Fibroblast of skin of back (primary cell): ENCODE measurements at regions not wholly inside any gene's neighbourhood (a gene's known extent, or its start where the extent isn't known, plus 50 kb on each side); places are given as distances from the start of the nearest gene placed in this dataset.

ENCODE experiments used
- DNase-seq: peaks from one replicate; pipeline ENCODE4 v3.0.0-alpha.2; 2013

DNA sequence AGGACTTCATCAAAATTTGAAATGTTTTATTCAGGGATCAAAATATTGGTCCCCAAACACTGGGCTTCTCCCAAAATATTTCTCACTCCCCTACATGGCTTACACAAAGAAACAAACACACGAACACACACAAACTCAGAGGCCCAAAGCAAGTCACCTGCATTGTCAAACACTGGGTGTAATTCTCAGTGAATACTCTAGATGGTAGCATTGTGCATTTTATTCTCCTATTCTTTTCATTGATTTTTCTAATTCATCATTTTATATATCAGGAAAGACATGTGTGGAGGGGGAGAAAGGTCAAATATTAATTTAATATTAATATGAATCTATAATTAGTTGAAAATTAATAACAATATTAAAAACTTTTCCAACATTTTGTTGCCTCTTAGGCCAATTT, 72.3 kb upstream of the TNMD start:
- DNase-seq = peak; percentile 1

DNA sequence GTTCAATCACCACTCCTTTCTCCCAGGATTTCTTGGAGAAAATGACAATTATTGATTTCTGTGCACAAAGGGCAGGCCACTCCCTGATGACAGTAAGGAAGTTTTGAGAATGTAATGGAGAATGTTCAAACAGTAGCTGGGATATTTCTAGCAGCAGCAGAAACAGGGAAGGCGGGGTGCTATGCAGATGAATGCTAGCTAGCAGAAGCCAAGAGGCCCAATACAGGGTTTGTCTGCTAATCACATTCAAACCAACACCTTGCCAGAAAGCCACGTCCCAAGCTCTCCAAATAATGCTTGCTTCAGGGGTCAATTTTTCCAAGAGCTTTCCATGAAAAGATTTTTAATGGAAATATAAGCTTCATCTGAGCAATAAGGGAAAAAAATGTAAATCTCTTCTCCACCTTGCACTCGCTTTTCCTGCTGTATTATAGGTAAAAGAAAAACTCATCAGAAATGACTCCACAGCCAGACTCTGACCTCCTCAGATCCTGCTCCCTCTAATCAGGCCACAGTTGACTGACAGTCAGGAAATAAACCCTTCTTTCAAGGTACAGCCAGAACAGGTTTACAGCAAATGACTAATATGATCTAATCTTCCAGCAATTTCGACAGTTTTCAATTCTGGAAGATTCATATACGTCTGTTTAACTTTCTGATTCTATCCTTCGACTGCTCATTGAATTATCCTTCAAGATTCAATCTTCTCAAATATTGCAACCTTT, 84.7 kb upstream of the PCDH19 start:
- no peak for DNase-seq

DNA sequence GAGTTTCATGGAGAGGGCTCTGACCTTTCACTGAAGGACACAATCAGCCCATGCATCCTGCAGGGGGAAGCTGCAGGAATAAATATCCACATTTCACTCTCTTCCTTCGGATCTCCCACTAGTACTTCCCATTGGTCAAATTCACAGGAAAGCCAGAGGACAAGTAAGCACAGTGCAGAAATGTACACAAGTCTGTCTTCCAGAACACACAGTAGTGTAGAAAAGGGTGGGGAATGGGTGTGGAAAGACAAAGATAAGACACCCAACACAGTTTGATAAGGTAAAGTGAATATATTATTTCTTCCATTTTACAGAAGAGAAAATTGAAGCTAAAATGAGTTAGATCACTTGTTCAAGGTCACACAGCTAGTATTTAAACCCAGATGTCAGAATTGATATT, 81.1 kb upstream of the PCDH19 start:
- DNase-seq = no peak

DNA sequence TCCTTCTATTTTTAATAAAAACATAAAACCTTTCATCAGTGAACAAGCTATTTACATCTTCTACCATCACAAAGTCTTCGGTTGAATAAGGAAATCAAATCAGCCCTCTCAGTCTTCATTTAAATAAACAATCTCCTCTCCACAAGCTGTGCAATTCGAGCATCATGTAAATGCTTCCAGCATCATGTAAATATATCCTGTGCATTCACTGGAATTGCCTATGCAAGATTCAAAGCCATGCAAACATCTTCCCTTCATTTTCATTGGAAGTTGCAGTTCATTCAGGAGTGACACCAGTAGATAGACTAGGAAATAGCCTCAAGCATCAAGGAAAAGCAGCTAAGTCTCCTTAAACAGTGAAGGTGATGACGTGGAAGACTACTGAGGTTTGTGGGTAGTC, 77.7 kb upstream of the PCDH19 start:
- no peak for DNase-seq

DNA sequence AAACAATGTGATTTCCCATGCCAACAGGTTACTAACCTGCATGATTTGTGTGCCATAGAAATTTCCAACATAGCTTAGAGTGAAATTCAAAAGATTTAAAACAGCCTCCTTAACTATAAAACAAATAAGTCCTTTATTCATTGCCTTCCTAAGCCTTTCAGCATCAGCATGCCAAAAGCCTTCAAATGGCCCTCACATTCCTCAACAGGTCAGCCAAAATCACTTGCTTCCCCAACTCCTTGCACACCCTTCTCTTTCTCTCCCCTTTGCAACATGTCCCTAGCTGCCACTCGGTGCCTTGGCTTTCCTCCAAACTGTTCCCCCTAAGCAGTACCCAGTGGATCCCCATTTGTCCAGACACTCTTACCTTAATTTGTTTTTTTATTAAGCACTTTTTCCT, 74.9 kb upstream of the PCDH19 start:
- DNase-seq = no peak

DNA sequence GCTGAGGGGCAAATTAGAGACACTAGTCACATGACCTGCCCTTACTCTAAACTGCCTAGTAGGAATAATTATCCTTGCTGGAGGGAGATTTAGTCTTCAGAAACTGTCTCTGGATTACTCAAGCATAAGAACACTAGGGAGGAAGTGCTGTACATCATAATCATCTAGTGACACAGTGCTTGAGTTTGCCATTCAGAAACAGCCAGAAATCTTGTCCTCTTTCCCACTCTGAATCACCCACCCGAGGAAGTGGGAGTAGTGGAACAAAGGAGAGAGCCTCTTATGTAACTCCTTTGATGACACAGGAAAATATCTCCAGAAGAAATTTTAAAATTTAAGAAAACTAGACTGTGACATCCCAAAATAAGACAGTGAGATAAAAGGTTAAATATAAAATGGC, 69.3 kb upstream of the PCDH19 start:
- DNase-seq = no peak

- DNase-seq = no peak
Measured at GRCh38 chrX:100478714-100479306, 68.7 kb upstream of the PCDH19 start.

GRCh38 chrX:100477958-100478357, 67.9 kb upstream of the PCDH19 start:
- no peak for DNase-seq

- DNase-seq = no peak
Measured at GRCh38 chrX:100477467-100477866, 67.4 kb upstream of the PCDH19 start.
